AG04450 (cell line): ENCODE measurements at regions not wholly inside any gene's neighbourhood (a gene's known extent, or its start where the extent isn't known, plus 50 kb on each side); places are given as distances from the start of the nearest gene placed in this dataset.

Experiments used
- CTCF ChIA-PET: fragments of 300-600, 350-600 bp; formaldehyde crosslinking; extraction: SDS; loops from one replicate; lab custom pipeline; 2022; ENCODE audit warnings: antibody characterized with exemption, inconsistent platforms; lab: Charles Lee
- POLR2A ChIA-PET: fragments of 350-600 bp; formaldehyde crosslinking; extraction: SDS; loops from one replicate; lab custom pipeline; 2021; ENCODE audit warnings: antibody characterized with exemption, inconsistent platforms; lab: Yijun Ruan, JAX
- DNase-seq: peaks from one replicate; pipeline ENCODE4 v3.0.0-alpha.2; 2011; ENCODE audit warnings: low read depth, low spot score
- H3K27ac ChIP-seq: one replicate; pipeline ENCODE4 v1.5.1; 2012; ENCODE audit warnings: low read depth, low read length, control low read depth
- H3K27me3 ChIP-seq: one replicate; pipeline ENCODE4 v1.6.0; 2012; ENCODE audit warnings: low read length; ENCODE audit not compliant: control insufficient read depth, insufficient read depth
- H3K4me3 ChIP-seq: 2 replicates; pipeline ENCODE4 v1.5.1; 2011; ENCODE audit warnings: mild to moderate bottlenecking, low read depth, low read length, control low read depth
- H3K9me3 ChIP-seq: 2 replicates; pipeline ENCODE4 v1.5.1; 2012; ENCODE audit warnings: low read length; ENCODE audit not compliant: control insufficient read depth, insufficient read depth
- CTCF ChIP-seq: IDR thresholded peaks from 2 replicates; pipeline ENCODE4 v1.5.1; 2011; ENCODE audit warnings: low read depth, low read length, control low read depth, inconsistent platforms

- H3K9me3 ChIP-seq = no peaks in the 10 kb centered on the region
- no peaks in the 10 kb centered on the region for H3K27me3 ChIP-seq
- peak; percentile 99 for DNase-seq
- no peak for TF ChIP-seq CTCF
- ChIA-PET CTCF (interaction anchor here (2.0 kb wide), 1 partner anchor 207 kb away, joined by 8 read pairs; no protein-coding TSS in a partner anchor), POLR2A (interaction anchor here (0.6 to 2.7 kb wide), 11 partner anchors 9 to 194 kb away, joined by 3 to 56 read pairs (median 4); partner anchors contain the start of gene CCN2)
- peak overlapping the region; percentile 99 for H3K27ac ChIP-seq
- no peak overlapping the region for H3K4me3 ChIP-seq
Measured at GRCh38 chr6:132131758-132132157, 180.6 kb upstream of the CCN2 start.

DNA sequence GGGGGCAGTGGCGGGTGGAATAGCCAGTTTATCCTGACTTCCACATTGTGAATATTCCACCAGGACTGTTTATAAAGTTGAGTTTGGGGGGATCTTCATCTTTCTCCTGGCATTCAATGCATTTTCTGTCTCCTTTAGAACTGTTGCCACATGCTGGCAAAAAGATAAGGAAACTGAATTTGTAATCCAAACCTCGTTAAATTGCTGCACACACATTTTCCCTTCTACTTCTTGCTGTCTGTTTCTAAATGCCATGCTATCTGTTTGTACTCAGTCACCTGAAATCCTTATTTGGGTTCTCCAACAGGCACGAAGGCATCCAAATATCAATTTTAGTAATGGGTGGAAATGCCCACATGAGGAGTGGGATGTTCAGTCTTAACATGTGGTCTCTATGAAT lies 180.2 kb upstream of the CCN2 start:
- CTCF ChIA-PET = interaction anchor here (1.2 to 2.0 kb wide), 2 partner anchors 86 to 206 kb away, joined by 3 to 8 read pairs; no protein-coding TSS in a partner anchor
- H3K4me3 ChIP-seq = no peak overlapping the region
- TF ChIP-seq CTCF = no peak
- POLR2A ChIA-PET = interaction anchor here (0.7 to 2.7 kb wide), 6 partner anchors 9 to 181 kb away, joined by 3 to 56 read pairs (median 6); partner anchors contain the start of gene CCN2
- no peaks in the 10 kb centered on the region for H3K9me3 ChIP-seq
- peak overlapping the region; percentile 99 for H3K27ac ChIP-seq
- H3K27me3 ChIP-seq = no peaks in the 10 kb centered on the region
- no peak for DNase-seq

DNA sequence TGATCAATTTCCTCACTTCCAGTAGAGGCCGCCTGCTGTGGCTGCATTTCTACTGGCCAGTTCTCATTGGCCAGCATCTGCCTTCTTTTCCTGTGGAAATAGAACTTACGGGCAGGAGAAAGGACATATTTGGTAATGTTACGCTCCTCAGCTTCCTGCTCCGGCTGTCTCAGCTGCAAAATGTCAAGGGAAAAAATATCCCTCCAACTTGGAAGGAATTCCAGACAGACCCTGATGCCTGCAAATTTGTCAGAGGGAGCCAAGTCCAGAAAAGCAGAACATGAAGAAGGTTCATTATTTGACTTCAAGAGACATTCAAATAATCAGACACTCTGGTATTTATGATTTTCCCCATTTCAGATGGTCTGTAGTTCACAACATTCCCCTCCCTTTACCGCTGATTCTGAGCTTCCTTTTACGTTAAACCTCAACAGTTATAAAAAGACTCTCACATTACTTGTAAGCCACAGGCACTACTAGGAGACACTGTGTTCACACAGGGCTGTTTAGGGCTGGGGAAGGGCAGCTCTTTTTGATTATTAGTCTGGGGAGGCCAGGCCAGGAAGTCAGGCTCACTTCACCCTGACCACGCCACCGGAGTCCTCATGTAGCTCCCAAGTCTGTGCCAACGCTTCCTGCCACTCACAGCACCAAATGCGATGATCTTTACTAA lies 179.6 kb upstream of the CCN2 start:
- ChIA-PET POLR2A (interaction anchor here (1.1 to 2.7 kb wide), 5 partner anchors 8 to 180 kb away, joined by 3 to 56 read pairs (median 9); partner anchors contain the start of gene CCN2), CTCF (interaction anchor here (1.0 to 2.0 kb wide), 3 partner anchors 87 to 216 kb away, joined by 3 to 8 read pairs (median 3); no protein-coding TSS in a partner anchor)
- DNase-seq = no peak
- TF ChIP-seq CTCF = peak; percentile 15; the same call in 1 of the 2 replicates
- H3K27ac ChIP-seq = peak overlapping the region; percentile 99
- no peaks in the 10 kb centered on the region for H3K27me3 ChIP-seq
- no peak overlapping the region for H3K4me3 ChIP-seq
- H3K9me3 ChIP-seq = no peaks in the 10 kb centered on the region; the same call in 1 of the 2 replicates

DNA sequence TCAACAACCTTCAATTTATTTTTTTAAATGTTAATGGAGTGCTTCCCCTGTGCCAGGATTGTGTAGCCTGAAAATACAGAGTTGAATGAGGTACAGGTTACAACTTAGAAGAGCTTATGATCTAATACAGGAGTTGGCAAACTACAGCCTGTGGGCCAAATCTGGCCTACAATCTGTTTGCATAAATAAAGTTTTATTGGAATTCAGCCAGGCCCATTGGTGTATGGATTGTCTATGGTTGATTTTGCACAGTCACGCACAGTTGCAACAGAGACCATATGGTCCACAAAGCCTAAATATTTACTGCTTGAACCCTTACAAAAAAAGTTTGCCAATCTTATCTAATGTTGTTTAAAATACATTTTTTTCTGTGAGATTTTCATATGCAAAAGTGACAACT lies 177.3 kb upstream of the CCN2 start:
- no peak overlapping the region for H3K27ac ChIP-seq
- H3K27me3 ChIP-seq = no peaks in the 10 kb centered on the region
- no peak for DNase-seq
- H3K9me3 ChIP-seq = no peaks in the 10 kb centered on the region; the same call in 1 of the 2 replicates
- CTCF ChIA-PET = interaction anchor here (1.2 kb wide), 1 partner anchor 90 kb away, joined by 3 read pairs; no protein-coding TSS in a partner anchor
- no peak for TF ChIP-seq CTCF
- H3K4me3 ChIP-seq = no peak overlapping the region
- POLR2A ChIA-PET = interaction anchor here (0.6 kb wide), 1 partner anchor 178 kb away, joined by 3 read pairs; no protein-coding TSS in a partner anchor

DNA sequence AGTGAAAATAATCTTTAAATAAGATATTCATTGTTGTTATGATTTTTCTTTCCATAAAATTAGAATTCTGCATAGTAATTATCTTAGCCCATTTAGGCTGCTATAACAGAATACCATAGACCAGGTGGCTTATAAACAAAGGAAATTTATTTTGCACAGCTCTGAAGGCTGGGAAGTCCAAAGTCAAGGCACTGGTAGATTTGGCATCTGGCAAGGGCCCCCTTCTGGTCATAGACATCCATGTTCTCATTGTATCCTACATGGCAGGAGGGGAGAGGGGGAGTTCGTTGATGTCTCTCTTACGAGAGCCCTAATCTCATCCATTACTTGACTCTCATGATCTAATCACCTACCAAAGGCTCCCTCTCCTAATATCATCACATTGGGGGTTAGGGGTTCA lies 175.0 kb upstream of the CCN2 start:
- Histone ChIP-seq H3K4me3 (no peak overlapping the region), H3K27me3 (no peaks in the 10 kb centered on the region), H3K27ac (no peak overlapping the region), H3K9me3 (no peaks in the 10 kb centered on the region; the same call in 1 of the 2 replicates)
- no peak for TF ChIP-seq CTCF
- CTCF ChIA-PET = no interaction called here
- POLR2A ChIA-PET = no interaction called here
- no peak for DNase-seq
